ENCODE measurements at regions not wholly inside any gene's neighbourhood (a gene's known extent, or its start where the extent isn't known, plus 50 kb on each side); places are given as distances from the start of the nearest gene placed in this dataset.
A peak's percentile ranks its signal among the peaks of the same experiment; 100 is the strongest.

DNA sequence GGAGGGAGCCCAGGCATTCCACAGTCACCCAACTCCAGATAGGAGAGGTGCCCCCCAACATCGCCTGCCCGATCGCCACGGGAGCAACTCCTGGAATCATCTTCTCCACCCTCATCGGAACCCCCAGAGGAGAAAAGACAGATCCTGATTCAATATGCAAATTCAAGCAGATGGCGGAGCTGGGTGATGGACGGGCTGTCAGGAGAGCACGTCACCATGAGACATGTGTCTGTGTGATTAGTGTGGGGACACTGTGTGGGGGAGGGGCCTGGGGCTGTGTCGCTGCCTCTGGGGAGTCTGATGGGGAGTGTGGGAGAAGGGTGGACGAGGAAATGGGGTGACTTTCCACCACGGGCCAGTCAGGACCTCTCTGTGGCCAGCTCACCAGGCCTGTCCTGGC lies 90.2 kb upstream of the CSF3R start:
- DNase-seq: no peak

DNA sequence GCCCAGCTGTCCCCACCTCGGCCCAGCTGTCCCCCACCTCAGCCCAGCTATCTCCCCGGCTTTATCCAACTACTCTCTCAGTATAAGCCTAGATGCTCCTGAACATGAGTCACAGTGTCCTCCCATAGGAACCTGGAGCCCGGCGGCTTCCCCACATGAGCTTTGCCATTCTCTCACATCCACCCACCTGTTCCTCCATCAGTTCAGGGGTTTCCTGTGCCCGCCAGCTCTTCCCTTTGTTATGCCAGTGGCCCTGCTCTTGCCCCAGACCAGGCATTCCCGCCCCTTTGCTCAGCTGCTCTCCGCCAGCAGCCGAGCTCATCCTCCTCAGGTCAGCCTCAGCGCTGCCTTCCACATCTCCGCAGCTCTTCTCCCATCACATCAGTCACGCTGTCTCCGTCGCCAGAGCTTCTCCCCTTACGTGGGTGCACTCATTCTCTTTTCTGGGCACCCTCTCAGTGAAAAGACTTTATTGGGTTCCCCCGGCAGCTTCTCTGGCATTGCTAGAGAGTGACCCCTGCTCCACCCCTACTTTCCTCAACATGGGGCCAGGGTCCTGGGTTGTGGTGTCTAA lies 89.5 kb upstream of the CSF3R start:
- no peak for DNase-seq

- DNase-seq: no peak
Measured at GRCh38 chr1:36571106-36571505, 88.4 kb upstream of the CSF3R start.

DNA sequence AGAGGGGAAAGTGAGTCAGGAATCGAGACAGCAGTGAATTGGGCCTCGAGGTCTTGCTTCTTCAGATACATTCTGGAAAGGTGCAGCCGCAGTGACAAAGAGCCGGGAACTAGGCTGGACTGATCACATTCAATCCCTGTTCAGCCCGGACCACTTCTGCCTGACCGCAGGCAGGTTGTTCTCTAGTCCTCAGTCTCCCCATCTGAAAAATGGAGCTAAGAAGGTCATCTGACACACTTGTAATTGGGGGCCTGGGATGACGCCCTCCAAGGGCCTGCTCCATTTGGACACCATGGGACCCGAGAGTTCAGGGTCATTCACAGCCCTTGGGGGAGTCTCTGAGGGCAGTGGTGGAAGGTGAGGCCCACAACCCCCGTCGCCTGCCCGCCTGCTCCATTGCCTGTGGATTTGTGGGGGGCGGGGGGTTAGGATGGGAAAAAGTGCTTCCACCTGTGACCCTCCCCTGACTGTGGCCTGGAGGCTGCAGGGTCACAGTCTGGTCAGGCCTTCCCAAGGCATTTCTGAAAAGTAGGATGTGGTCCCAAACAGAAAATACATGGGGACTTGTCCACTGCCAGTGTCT lies 87.9 kb upstream of the CSF3R start:
- DNase-seq: no peak

DNA sequence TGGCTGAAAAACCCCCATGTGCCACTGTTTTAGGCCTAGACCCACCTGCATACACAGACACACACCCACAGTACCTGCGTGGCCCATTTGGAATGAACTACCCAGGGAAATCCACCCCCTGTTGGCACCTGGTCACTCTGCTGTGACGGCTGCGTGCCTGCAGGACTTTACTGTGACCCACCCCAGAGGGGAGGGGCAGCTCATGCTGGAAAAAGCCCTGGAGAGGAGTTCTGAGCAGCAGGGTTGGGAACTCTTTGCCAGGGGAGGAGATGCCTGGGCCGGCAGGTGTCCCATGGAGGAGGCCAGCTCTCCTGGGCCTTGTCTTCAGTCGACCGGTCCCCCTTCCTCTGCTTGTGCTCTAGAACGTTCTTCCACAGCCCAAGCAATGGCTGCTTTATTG lies 87.3 kb upstream of the CSF3R start:
- DNase-seq: no peak

DNA sequence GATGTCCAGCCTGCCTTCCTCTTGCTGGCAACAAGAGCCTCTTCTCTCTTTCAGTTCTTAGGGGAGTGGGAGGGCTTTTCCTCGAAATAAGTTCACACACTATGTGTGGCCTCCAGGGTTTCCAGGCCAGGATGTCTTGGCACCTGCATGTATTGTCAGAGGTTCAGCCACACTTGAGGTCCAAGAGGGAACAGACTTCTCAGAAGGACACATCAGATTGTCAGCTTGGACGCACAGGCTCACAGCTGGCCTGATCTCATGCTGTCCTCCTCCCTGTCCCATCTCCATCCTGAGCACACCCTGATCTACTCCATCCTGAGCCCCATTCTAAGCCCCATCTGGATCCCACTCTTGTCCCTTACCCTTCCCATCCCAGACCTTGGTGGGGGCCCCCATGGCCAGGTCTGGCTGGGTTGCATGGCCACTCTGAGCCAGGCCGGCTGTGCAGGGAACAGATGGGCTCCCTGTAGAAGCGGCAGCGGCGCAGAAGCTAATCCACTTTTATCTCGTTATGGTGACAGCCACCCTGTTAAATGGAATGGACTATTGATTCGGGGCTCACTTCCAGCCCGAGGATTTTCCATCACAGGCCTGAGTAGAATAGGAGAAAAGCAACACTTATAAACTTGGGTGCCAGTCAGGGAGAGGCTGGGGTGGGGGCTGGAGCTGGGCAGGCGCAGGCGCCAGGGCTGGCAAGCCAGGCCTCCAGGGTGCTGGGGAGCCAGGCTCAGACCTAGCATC lies 85.1 kb upstream of the CSF3R start:
- DNase-seq: no peak

GRCh38 chr1:36565576-36566501 lies 83.1 kb upstream of the CSF3R start:
- peak; percentile 48 for DNase-seq

DNA sequence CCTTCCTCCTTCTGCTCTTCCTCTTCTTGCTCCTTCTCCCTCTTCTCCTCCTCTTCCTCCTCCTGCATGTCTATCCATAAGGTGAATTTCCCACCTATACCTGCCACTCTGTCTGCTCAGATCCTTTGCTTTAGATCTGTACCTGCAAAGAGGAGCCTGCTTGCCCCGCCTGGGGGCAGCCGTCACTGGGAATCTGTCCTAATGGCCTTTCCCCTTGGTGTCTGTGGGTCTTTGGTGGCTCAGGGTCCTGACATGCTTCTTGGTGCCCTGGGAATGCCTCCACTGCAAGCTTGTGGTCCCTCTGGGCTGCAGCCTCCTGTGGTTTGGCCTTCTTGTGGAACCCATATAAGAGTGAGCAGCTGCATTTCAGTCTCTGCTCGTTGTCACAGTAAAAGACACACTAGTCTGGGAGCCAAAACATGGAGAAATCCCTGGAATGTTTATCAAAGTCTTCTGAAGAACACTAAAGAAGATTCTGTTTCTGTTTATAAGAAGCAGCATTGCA lies 79.5 kb upstream of the CSF3R start:
- DNase-seq: no peak

- no peak for DNase-seq
Measured at GRCh38 chr1:36561361-36561724, 78.6 kb upstream of the CSF3R start.

GRCh38 chr1:36560621-36561360 lies 78.1 kb upstream of the CSF3R start:
- DNase-seq: no peak

- no peak for DNase-seq
Measured at GRCh38 chr1:36560177-36560576, 77.5 kb upstream of the CSF3R start.

DNA sequence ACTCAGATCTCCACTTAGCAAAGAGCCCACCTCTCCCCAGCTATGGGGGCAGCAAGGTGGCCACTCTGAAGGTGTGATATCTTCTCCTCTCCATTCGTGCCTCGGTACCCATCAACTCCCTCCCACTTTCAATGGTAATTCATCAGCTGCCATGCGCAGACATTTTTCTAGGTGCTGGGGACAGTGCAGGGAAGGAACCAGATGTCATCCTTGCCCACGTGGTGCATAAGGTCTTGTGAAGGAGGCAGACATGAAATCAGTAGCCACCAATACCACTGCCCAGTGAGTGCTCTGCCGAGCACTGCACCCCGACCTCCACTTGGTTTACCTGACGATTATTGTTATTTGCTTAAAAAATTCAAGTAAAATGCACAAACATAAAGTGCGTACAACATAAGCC lies 76.3 kb upstream of the CSF3R start:
- DNase-seq: no peak

- no peak for DNase-seq
Measured at GRCh38 chr1:36557041-36558000, 74.6 kb upstream of the CSF3R start.

DNA sequence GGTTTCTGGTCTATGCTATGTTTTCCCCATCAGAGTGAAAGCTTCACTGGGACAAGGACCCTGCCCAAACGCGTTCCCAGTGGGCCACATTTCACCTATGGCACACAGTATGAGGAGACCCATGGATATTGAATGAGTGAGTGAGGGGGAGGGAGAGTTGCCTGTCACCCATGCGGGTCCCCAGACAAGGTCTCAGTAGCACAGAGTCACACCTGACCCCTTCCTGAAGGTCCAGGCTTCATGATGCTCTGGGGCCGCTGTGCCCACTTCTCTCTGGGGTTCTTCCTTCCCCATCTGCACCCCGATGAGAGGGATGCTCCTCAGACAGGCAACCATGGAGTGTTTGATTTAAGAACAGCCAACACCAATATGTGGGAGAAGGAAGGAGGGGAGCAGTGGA lies 72.3 kb upstream of the CSF3R start:
- no peak for DNase-seq

GRCh38 chr1:36554323-36554628 lies 71.6 kb upstream of the CSF3R start:
- no peak for DNase-seq

DNA sequence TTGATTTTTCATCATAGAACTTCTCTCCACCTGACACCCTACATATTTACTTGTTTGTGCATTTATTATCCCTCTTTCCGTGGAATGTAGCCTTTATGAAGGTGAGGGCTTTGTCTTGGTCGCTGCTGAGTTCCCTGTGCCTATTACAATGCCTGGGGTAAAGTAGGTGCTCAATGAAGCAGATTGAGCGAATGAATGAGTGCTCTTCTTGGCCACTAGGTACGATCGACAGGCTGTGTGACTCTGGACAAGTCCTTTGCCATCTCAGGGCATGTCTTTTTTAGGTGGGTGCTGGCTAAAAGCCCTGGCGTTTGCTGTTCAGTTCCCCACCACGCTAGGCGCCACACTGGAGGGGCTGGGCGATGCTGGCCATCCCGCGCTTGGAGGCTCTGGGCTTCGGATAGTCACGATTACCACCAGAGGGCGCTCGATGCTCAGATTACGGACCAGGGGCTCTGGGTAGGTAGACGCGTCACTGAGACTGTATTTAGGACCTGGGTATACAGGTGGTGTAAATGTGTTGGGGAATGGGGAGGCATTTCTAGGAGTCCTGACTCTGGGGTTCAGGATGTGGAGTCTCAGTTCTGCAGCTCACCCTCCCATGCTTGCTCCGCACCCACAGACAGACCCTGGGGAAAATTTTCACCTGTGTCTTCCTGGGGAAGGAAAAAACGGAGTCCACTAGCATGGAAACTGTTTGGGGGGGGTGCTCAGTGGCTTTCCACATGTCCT lies 71.0 kb upstream of the CSF3R start:
- peak; percentile 97 for DNase-seq

- DNase-seq: peak; percentile 45
Measured at GRCh38 chr1:36542962-36543515, 60.3 kb upstream of the CSF3R start.

- peak; percentile 91 for DNase-seq
Measured at GRCh38 chr1:36542024-36542961, 59.6 kb upstream of the CSF3R start.

GRCh38 chr1:36540056-36540455 lies 57.3 kb upstream of the CSF3R start:
- DNase-seq: no peak

Data from NCI-H2029 (cell line).